ENCODE measurements at regions not wholly inside any gene's neighbourhood (a gene's known extent, or its start where the extent isn't known, plus 50 kb on each side); places are given as distances from the start of the nearest gene placed in this dataset.

GRCh38 chr2:19106376-19106775, 252.0 kb downstream of the OSR1 start:
- TF ChIP-seq CTCF (IDR thresholded peaks at IDR 0.05): no peak
- TF ChIP-seq POLR2AphosphoS5 (IDR thresholded peaks at IDR 0.05): no peak
- TF ChIP-seq EP300 (IDR thresholded peaks at IDR 0.05; ENCODE audit: low read depth): no peak
